ENCODE measurements at regions not wholly inside any gene's neighbourhood (a gene's known extent, or its start where the extent isn't known, plus 50 kb on each side); places are given as distances from the start of the nearest gene placed in this dataset.
"Not testable (repeated sequence)": the region's sequence is repeated elsewhere in the genome, so short reads cannot be mapped to it uniquely, and the experiment has no call there.

- not testable (repeated sequence) for H3K4me3 ChIP-seq (ENCODE audit: severe bottlenecking); H3K27ac ChIP-seq (ENCODE audit: poor library complexity, severe bottlenecking); DNase-seq (ENCODE audit: low spot score); H3K36me3 ChIP-seq (ENCODE audit: low read depth); ATAC-seq (ENCODE audit: low read depth); H3K9me3 ChIP-seq (ENCODE audit: severe bottlenecking); H3K27me3 ChIP-seq (ENCODE audit: insufficient read depth, poor library complexity, severe bottlenecking); H3K4me1 ChIP-seq (ENCODE audit: insufficient read depth, poor library complexity, severe bottlenecking)
Observed at GRCh38 chr11:67888056-67888455, 115.8 kb downstream of the UNC93B1 start.

GRCh38 chr11:67886672-67887071 is 117.2 kb downstream of the UNC93B1 start:
- not testable (repeated sequence) for ATAC-seq (ENCODE audit: low read depth); H3K4me3 ChIP-seq (ENCODE audit: severe bottlenecking); H3K27ac ChIP-seq (ENCODE audit: poor library complexity, severe bottlenecking); DNase-seq (ENCODE audit: low spot score); H3K4me1 ChIP-seq (ENCODE audit: insufficient read depth, poor library complexity, severe bottlenecking); H3K36me3 ChIP-seq (ENCODE audit: low read depth); H3K27me3 ChIP-seq (ENCODE audit: insufficient read depth, poor library complexity, severe bottlenecking); H3K9me3 ChIP-seq (ENCODE audit: severe bottlenecking)

DNA sequence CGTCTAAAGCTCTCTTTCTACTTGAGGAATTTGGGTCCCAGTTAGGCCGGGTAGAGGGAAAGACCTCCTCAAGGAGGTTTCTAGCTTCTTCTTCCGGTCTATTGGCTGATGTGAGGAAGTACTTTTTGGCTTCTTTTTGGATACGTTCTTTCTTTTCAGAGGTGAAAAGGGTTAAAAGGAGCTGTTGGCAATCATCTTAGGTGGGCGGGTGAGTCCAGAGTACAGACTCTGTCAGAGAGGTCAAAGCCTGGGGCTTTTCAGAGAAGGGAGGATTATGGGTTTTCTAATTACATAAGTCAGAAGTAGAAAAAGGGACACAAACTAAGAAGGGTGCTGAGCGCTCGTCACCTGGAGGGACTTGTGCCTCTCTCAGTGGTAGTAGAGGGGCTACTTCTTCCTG is 117.7 kb downstream of the UNC93B1 start:
- H3K27me3 ChIP-seq (ENCODE audit: insufficient read depth, poor library complexity, severe bottlenecking); H3K4me3 ChIP-seq (ENCODE audit: severe bottlenecking); DNase-seq (ENCODE audit: low spot score); H3K4me1 ChIP-seq (ENCODE audit: insufficient read depth, poor library complexity, severe bottlenecking); ATAC-seq (ENCODE audit: low read depth); H3K27ac ChIP-seq (ENCODE audit: poor library complexity, severe bottlenecking); H3K9me3 ChIP-seq (ENCODE audit: severe bottlenecking); H3K36me3 ChIP-seq (ENCODE audit: low read depth): not testable (repeated sequence)

DNA sequence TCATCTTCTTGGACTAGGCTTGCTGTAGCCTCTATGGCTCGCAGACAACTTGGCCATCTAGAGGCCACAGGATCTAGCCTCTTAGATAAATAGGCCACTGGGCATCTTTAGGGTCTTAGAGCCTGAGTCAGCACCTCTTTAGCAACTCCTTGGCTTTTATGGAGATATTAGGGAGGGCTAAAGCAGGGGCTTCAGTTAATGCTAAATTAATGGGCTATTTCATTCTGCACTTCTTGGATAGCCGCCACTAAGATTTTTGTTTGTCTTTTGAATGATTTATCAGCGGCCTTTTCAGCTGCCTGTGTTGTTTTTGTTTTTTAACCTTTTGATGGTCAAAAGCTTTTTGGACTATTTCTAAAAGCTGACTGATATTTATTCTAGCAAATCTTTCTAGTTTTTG is 118.3 kb downstream of the UNC93B1 start:
- H3K27ac ChIP-seq (ENCODE audit: poor library complexity, severe bottlenecking); H3K36me3 ChIP-seq (ENCODE audit: low read depth); H3K27me3 ChIP-seq (ENCODE audit: insufficient read depth, poor library complexity, severe bottlenecking); H3K4me1 ChIP-seq (ENCODE audit: insufficient read depth, poor library complexity, severe bottlenecking); ATAC-seq (ENCODE audit: low read depth); H3K4me3 ChIP-seq (ENCODE audit: severe bottlenecking); H3K9me3 ChIP-seq (ENCODE audit: severe bottlenecking); DNase-seq (ENCODE audit: low spot score): not testable (repeated sequence)

GRCh38 chr11:67884761-67885558 is 118.9 kb downstream of the UNC93B1 start:
- H3K27ac ChIP-seq (ENCODE audit: poor library complexity, severe bottlenecking); ATAC-seq (ENCODE audit: low read depth); H3K4me3 ChIP-seq (ENCODE audit: severe bottlenecking); H3K4me1 ChIP-seq (ENCODE audit: insufficient read depth, poor library complexity, severe bottlenecking); H3K36me3 ChIP-seq (ENCODE audit: low read depth); H3K9me3 ChIP-seq (ENCODE audit: severe bottlenecking); H3K27me3 ChIP-seq (ENCODE audit: insufficient read depth, poor library complexity, severe bottlenecking); DNase-seq (ENCODE audit: low spot score): not testable (repeated sequence)

DNA sequence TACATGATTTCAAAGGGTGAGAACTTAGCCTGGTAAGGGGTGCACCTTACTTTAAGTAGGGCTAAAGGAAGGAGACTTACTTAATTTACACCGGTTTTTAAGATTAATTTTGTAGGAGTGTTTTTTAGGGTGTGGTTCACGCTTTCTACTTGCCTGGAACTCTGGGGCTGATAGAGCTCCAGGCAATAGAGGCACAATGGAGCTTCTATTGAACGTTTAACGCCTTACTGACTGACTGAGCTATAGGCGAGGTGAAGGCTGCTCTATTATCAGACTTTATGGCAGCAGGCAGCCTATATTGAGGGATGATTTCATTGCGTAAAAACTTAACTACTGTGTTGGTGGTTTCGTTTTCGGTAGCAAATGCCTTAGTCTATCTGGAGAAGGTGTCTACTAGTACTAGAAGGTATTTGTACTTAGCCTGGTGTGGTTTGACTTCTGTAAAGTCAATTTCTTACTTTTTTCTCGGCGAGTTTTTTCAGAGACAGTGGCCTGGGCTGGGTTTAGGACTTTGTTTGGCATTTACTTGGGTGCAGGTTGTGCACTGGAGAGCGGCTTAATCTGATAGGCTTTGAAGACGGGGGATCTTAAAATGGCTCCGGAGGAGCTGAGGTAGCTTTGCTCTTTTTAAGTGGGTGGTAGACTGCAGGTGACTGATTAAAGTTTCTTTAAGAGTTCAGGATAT is 119.7 kb downstream of the UNC93B1 start:
- H3K4me1 ChIP-seq (ENCODE audit: insufficient read depth, poor library complexity, severe bottlenecking); H3K27me3 ChIP-seq (ENCODE audit: insufficient read depth, poor library complexity, severe bottlenecking); ATAC-seq (ENCODE audit: low read depth); H3K9me3 ChIP-seq (ENCODE audit: severe bottlenecking); H3K27ac ChIP-seq (ENCODE audit: poor library complexity, severe bottlenecking); H3K4me3 ChIP-seq (ENCODE audit: severe bottlenecking); DNase-seq (ENCODE audit: low spot score); H3K36me3 ChIP-seq (ENCODE audit: low read depth): not testable (repeated sequence)

GRCh38 chr11:67882304-67882703 is 121.6 kb downstream of the UNC93B1 start:
- ATAC-seq (ENCODE audit: low read depth); H3K4me1 ChIP-seq (ENCODE audit: insufficient read depth, poor library complexity, severe bottlenecking); DNase-seq (ENCODE audit: low spot score): not testable (repeated sequence)

DNA sequence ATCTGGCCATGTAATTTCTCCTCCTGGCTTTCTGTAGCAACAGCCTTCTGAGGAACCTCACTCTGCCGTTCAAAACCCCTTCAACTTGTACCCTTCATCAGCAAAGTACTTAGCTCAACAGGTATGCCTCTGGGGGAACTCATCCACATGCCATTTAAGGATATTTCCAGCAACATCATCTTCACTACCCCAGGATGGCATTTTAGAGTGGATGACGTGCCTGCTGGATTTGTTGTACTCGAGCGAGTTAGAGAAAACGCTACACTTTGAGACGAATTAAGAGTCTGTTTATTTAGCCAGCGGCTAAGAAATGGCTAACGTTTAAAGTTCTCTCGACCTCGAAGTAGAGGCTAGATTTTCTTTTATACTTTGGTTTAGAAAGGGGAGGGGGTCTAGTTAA is 122.1 kb downstream of the UNC93B1 start:
- DNase-seq (ENCODE audit: low spot score); H3K4me1 ChIP-seq (ENCODE audit: insufficient read depth, poor library complexity, severe bottlenecking); H3K4me3 ChIP-seq (ENCODE audit: severe bottlenecking); H3K27ac ChIP-seq (ENCODE audit: poor library complexity, severe bottlenecking); ATAC-seq (ENCODE audit: low read depth); H3K9me3 ChIP-seq (ENCODE audit: severe bottlenecking); H3K27me3 ChIP-seq (ENCODE audit: insufficient read depth, poor library complexity, severe bottlenecking); H3K36me3 ChIP-seq (ENCODE audit: low read depth): not testable (repeated sequence)

More at GRCh38 chr11:67882304-67882703, 121.6 kb downstream of the UNC93B1 start:
- H3K27ac ChIP-seq (ENCODE audit: poor library complexity, severe bottlenecking); H3K9me3 ChIP-seq (ENCODE audit: severe bottlenecking); H3K4me3 ChIP-seq (ENCODE audit: severe bottlenecking); H3K36me3 ChIP-seq (ENCODE audit: low read depth); H3K27me3 ChIP-seq (ENCODE audit: insufficient read depth, poor library complexity, severe bottlenecking): not testable (repeated sequence)

GRCh38 chr11:67880594-67881196 is 123.2 kb downstream of the UNC93B1 start:
- ATAC-seq (ENCODE audit: low read depth); H3K4me3 ChIP-seq (ENCODE audit: severe bottlenecking); DNase-seq (ENCODE audit: low spot score); H3K9me3 ChIP-seq (ENCODE audit: severe bottlenecking); H3K36me3 ChIP-seq (ENCODE audit: low read depth); H3K4me1 ChIP-seq (ENCODE audit: insufficient read depth, poor library complexity, severe bottlenecking); H3K27ac ChIP-seq (ENCODE audit: poor library complexity, severe bottlenecking); H3K27me3 ChIP-seq (ENCODE audit: insufficient read depth, poor library complexity, severe bottlenecking): not testable (repeated sequence)

GRCh38 chr11:67878666-67879065 is 125.2 kb downstream of the UNC93B1 start:
- H3K36me3 ChIP-seq (ENCODE audit: low read depth); H3K4me1 ChIP-seq (ENCODE audit: insufficient read depth, poor library complexity, severe bottlenecking); H3K27me3 ChIP-seq (ENCODE audit: insufficient read depth, poor library complexity, severe bottlenecking); DNase-seq (ENCODE audit: low spot score); H3K9me3 ChIP-seq (ENCODE audit: severe bottlenecking); H3K4me3 ChIP-seq (ENCODE audit: severe bottlenecking); ATAC-seq (ENCODE audit: low read depth); H3K27ac ChIP-seq (ENCODE audit: poor library complexity, severe bottlenecking): not testable (repeated sequence)

- not testable (repeated sequence) for DNase-seq (ENCODE audit: low spot score); H3K36me3 ChIP-seq (ENCODE audit: low read depth); H3K4me3 ChIP-seq (ENCODE audit: severe bottlenecking); H3K27me3 ChIP-seq (ENCODE audit: insufficient read depth, poor library complexity, severe bottlenecking); ATAC-seq (ENCODE audit: low read depth); H3K27ac ChIP-seq (ENCODE audit: poor library complexity, severe bottlenecking); H3K9me3 ChIP-seq (ENCODE audit: severe bottlenecking); H3K4me1 ChIP-seq (ENCODE audit: insufficient read depth, poor library complexity, severe bottlenecking)
Observed at GRCh38 chr11:67877316-67877715, 126.6 kb downstream of the UNC93B1 start.

Measured in RWPE2 (cell line).